HG03196 (cell line): ENCODE measurements at regions not wholly inside any gene's neighbourhood (a gene's known extent, or its start where the extent isn't known, plus 50 kb on each side); places are given as distances from the start of the nearest gene placed in this dataset.
"Not testable (repeated sequence)": the region's sequence is repeated elsewhere in the genome, so short reads cannot be mapped to it uniquely, and the experiment has no call there.

ENCODE experiments used
- ATAC-seq: cut with Tn5 transposase; IDR thresholded peaks from one replicate; pipeline ENCODE4 v1.9.1; 2021; ENCODE audit not compliant: unreplicated experiment

GRCh38 chr16:59597269-59597668 is 863.2 kb upstream of the GOT2 start:
- ATAC-seq = no peak

- ATAC-seq = no peak
These were observed 862.6 kb upstream of the GOT2 start for GRCh38 chr16:59596693-59597092.

GRCh38 chr16:59593194-59593661 is 859.1 kb upstream of the GOT2 start:
- no peak for ATAC-seq

GRCh38 chr16:59591480-59591879 is 857.4 kb upstream of the GOT2 start:
- ATAC-seq = no peak

GRCh38 chr16:59590845-59591244 is 856.7 kb upstream of the GOT2 start:
- no peak for ATAC-seq

GRCh38 chr16:59586331-59586730 is 852.2 kb upstream of the GOT2 start:
- no peak for ATAC-seq

GRCh38 chr16:59574296-59574695 is 840.2 kb upstream of the GOT2 start:
- no peak for ATAC-seq

GRCh38 chr16:59573528-59574271 is 839.6 kb upstream of the GOT2 start:
- ATAC-seq = no peak

GRCh38 chr16:59567496-59567895 is 833.4 kb upstream of the GOT2 start:
- ATAC-seq = no peak

- no peak for ATAC-seq
These were observed 832.3 kb upstream of the GOT2 start for GRCh38 chr16:59566446-59566845.

GRCh38 chr16:59558679-59559078 is 824.6 kb upstream of the GOT2 start:
- ATAC-seq = no peak

GRCh38 chr16:59552164-59552563 is 818.0 kb upstream of the GOT2 start:
- no peak for ATAC-seq

- ATAC-seq = no peak
These were observed 811.6 kb upstream of the GOT2 start for GRCh38 chr16:59545721-59546120.

- ATAC-seq = no peak
These were observed 809.5 kb upstream of the GOT2 start for GRCh38 chr16:59543641-59544040.

GRCh38 chr16:59540621-59541020 is 806.5 kb upstream of the GOT2 start:
- no peak for ATAC-seq

- no peak for ATAC-seq
These were observed 801.2 kb upstream of the GOT2 start for GRCh38 chr16:59535298-59535697.

GRCh38 chr16:59527206-59527997 is 793.3 kb upstream of the GOT2 start:
- no peak for ATAC-seq

GRCh38 chr16:59522826-59523225 is 788.7 kb upstream of the GOT2 start:
- no peak for ATAC-seq

- ATAC-seq = not testable (repeated sequence)
These were observed 784.6 kb upstream of the GOT2 start for GRCh38 chr16:59518721-59519120.

- ATAC-seq = no peak
These were observed 780.5 kb upstream of the GOT2 start for GRCh38 chr16:59514651-59515050.

GRCh38 chr16:59510008-59510424 is 775.9 kb upstream of the GOT2 start:
- ATAC-seq = no peak

GRCh38 chr16:59500601-59501000 is 766.5 kb upstream of the GOT2 start:
- ATAC-seq = no peak
